NCI-H524 (cell line): ENCODE measurements at regions not wholly inside any gene's neighbourhood (a gene's known extent, or its start where the extent isn't known, plus 50 kb on each side); places are given as distances from the start of the nearest gene placed in this dataset.
"Not testable (repeated sequence)": the region's sequence is repeated elsewhere in the genome, so short reads cannot be mapped to it uniquely, and the experiment has no call there.

Experiments
- DNase-seq, 2 experiments: peaks; one replicate each; lab custom pipeline; 2025; lab: John Stamatoyannopoulos, UW

- no peak for DNase-seq
Observed at GRCh38 chr13:50417597-50417996, 402.4 kb downstream of the KCNRG start.

- DNase-seq = no peak
Observed at GRCh38 chr13:50419331-50419865, 404.2 kb downstream of the KCNRG start.

DNA sequence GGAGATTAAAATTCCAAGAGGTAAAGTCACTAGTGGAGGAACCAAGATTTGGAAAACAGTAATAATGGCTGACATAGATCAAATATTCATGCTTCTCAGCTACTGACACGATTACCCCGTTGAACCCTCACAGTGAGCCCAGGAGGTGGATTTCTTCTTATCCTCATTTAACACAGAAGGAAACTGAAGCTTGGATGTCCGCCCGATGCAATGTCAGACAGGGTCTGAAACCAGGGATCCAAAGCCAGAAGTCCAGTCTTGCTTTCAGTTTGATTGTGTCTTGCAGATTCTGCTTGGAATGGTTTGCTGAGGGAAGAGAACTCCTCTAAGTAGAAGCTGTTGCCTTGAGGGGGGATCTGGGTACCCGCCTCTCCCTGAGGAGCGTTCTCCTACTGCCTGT, 404.7 kb downstream of the KCNRG start:
- DNase-seq = no peak

DNA sequence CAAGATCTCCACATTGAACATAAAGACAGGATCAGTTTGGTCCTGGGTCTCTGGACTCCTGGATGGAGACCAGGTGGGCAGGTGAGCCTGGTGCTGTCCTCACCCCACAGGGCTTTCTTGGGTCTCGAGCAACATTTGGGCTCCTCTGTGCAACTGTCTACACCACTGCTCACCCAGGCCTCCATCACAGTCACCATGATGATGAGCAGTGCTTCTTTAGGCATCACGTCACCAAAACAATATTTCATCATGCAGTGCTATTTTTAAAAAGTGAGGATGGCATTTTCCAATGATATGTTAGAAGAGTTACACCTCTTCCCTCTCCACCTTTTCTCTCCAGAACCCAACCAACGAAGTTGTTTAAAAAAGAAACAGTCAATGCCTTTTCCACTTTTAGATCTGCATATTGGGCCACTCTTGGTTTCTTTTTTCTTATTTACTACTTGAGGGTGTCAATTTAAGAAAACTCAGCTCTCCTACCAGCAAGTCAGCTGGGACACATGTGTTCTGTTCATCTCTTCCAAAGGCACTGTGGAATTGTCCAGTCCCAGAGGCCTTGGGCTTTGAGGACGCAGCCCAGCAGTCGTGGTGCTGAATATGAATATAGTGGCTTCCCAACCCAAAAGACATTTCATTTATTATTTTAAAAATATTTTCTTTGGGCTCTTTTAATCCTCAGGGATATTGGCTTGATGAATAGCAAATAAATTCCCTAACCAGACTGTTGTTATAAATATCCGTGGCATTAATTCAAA, 405.7 kb downstream of the KCNRG start:
- no peak for DNase-seq

DNA sequence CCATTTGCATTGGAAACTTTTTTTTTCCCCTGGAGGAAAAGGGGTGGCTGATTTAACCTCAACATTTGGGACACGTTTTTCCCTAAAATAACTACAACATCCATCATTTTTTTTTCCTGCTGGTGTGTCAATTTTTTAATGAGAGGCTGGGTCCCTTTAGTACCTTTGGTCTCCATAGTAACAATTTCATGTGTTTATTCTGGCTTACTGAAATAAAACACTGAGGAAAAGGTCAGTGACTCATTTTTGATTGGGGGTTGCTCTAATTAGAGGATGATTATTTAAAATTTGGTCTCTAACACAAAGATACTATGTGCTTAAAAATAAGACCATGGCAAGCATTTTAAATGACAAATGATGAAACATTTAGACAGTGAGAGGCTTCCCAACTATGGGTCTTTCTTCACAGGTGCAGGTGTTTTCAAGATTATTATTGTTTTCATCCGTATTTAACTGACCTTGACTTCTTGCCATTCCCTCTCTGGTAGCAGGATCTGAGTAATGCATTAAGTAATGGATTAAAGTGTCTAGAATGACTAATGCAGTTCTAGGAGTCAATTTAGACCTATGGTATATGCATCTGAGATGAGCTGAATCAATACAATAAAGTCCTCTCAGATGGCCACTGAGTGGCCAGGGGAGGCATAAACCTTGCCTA, 406.4 kb downstream of the KCNRG start:
- no peak for DNase-seq

GRCh38 chr13:50422181-50423148, 407.2 kb downstream of the KCNRG start:
- DNase-seq = no peak

DNA sequence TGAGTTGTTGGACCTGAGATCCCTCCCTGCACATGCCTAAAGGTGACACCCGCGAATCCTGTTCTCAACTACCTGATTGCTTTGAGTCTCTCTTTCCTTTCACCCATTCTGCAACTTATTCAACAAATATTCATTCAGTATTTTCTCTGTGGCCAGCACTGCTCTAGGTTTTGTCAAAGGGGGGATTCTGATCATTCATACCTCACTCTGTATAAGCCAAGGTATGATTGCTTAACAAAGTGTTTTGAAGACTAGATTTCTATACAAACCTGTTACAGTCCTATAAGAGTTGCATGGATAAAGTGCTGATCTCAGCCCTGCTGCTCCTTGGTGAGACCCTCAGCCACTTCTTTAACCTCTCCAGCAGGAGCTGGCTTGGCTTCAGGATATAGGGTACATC, 409.7 kb downstream of the KCNRG start:
- DNase-seq = no peak

- no peak for DNase-seq
Observed at GRCh38 chr13:50425772-50426171, 410.5 kb downstream of the KCNRG start.

DNA sequence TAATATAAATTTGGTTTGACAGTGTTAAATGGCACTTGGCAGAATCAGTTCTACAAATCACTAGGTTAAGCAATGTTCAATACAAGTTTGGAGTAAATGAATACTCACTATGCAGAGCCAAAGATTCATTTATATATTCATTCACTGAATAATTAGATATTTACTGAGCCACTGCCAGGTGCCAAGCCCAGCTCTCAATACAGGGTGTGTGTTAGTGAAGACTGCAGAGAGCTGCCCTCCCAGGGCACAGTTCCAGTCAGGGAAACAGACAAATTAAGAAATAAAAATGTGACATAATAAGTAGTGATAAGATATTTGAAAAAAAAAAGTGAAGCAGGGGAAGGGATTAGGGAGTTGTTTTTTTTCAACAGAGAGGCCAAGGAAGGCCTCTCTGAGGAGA, 411.7 kb downstream of the KCNRG start:
- no peak for DNase-seq

- DNase-seq = not testable (repeated sequence)
Observed at GRCh38 chr13:50427511-50427910, 412.3 kb downstream of the KCNRG start.

- DNase-seq = no peak
Observed at GRCh38 chr13:50428183-50428877, 413.1 kb downstream of the KCNRG start.

DNA sequence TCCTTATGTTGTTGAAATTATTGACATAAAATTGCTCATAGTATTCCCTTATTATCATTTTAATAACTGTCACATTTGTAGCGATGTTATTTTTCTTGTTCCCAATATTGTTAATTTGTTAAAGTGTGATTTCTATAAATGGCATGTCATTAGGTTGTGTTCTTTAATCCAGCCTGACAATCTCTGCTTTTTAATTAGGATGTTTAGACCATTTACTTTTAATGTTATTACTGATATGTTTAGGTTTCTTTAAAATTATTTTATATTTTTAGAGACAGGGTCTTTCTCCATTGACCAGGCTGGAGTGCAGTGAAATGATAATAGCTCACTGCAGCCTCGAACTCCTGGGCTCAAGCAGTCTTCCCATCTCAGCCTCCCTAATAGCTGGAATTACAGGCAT, 408.5 kb downstream of the DLEU7 start:
- DNase-seq = no peak

GRCh38 chr13:50437252-50437651, 406.2 kb downstream of the DLEU7 start:
- no peak for DNase-seq

DNA sequence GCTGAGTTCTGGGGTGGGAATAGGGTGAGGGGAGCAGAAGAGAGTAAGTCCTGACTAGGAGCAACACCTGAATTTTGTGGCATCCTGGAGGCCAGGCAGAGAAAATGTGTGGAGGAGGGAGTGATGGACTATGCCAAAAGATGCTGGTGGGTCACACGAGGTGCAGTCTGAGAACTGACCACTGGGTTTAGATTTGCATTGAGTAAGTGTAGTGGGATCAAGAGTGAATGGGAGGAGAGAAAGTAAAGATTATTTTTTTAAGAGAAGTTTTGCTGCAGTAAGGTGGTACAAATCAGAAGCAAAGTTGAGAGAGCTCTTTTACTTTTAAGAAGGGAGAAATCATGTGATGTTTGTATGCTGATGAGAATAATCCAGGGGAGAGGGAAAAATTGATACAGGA, 405.1 kb downstream of the DLEU7 start:
- DNase-seq = no peak

- no peak for DNase-seq
Observed at GRCh38 chr13:50441130-50441529, 402.4 kb downstream of the DLEU7 start.

DNA sequence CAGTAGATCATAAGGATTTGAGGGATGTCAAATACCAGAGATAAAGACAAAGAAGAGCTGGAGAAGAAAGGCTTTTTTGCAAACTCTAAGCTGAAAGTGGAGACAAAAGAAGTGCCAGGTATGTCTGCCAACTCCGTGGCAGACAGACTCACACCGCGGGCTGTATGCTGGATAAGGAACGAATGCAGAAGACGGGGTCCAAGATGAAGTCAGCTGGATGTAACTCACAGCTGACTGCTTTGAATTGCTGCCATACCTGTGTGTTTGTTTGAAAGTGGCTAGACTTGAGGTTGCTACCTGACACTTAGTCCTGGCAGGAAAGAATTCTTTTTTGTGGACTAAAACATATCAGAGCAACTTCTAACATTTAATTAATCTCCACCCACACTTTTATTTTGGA, 398.8 kb downstream of the DLEU7 start:
- DNase-seq = no peak

- DNase-seq = no peak
Observed at GRCh38 chr13:50446611-50447010, 396.9 kb downstream of the DLEU7 start.

GRCh38 chr13:50448535-50448998, 394.9 kb downstream of the DLEU7 start:
- no peak for DNase-seq

DNA sequence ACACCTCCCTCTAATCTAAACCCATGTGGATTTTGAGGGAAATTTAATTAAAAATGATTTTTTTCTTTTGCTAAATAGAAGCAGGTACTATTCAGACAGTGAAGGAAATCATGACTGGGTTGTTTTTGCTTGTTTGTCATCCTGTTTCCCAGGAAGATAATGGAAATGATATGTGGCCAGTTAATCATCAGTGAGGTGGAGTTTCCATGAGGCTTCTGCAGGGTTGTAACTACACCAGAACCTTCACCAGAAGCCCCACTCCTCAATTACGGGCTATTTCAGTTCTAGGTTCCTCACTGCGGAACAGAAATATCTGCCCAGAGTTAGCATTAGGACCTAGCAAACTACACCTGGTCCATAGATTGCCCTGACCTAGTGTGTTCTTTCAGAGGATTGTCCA, 394.0 kb downstream of the DLEU7 start:
- DNase-seq = no peak

- no peak for DNase-seq
Observed at GRCh38 chr13:50450279-50450678, 393.2 kb downstream of the DLEU7 start.

GRCh38 chr13:50451609-50452008, 391.9 kb downstream of the DLEU7 start:
- no peak for DNase-seq

- no peak for DNase-seq
Observed at GRCh38 chr13:50452028-50452427, 391.5 kb downstream of the DLEU7 start.
